ENCODE measurements at regions not wholly inside any gene's neighbourhood (a gene's known extent, or its start where the extent isn't known, plus 50 kb on each side); places are given as distances from the start of the nearest gene placed in this dataset.

GRCh38 chr3:177282119-177282655 lies 84.9 kb upstream of the TBL1XR1 start:
- TF ChIP-seq CTCF (IDR thresholded peaks at IDR 0.05; ENCODE audit: poor library complexity, severe bottlenecking) (no peak), EZH2 (IDR thresholded peaks at IDR 0.05; ENCODE audit: borderline replicate concordance, insufficient read depth, low read length, poor library complexity, severe bottlenecking) (no peak)

Measured in neural cell (in vitro differentiated cells).